ENCODE measurements at regions not wholly inside any gene's neighbourhood (a gene's known extent, or its start where the extent isn't known, plus 50 kb on each side); places are given as distances from the start of the nearest gene placed in this dataset.
A peak's percentile ranks its signal among the peaks of the same experiment; 100 is the strongest.

DNA sequence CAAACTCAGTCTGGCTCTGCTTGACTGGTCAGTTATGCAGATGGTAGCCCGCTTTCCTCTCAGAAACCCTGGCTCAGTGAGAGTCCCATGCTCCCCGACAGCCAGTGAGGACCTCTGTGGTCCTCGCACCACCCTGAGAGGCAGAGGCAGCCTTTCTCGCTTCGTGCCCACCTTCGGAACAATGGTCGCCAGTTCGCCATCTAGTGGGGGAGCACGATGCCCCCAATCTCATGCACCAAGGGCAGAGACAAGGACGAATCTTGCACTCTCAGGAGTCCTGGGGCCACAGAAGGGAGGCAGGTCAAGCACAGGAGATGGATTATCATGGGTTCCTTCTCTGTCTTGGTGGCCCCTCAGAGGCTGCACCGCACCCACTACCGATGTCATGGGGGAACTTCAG, 75.2 kb downstream of the RHCG start:
- DNase-seq: no peak

DNA sequence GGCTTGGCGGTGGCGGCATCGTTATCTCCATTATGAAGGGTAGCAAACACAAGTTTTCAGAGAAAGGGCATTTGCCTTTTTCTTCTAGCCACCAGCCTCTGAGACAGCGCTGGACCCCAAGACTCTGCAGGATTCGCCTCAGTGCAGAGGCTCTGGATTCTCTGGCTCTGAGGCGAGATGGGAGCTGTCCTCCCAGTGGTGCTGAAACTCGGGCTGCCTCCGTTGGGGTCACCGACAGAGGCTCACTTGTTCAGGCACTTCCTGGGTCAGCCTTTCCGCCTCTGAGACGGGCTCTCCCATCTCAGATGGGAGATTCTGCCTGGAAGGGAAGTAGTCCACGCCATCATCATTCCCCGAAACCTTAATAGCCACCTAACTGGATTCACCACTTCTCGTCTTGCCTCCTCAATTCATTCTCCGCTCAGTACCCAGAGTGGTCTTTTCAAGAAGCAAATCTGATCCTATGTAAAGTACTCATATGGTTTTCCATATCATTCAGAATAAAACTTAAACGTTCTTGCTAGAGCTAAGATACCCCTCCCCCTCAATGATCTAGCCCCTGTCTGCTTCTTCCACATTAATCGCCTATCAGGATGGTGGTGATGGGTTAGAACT, 76.9 kb downstream of the RHCG start:
- peak; percentile 16 for DNase-seq

DNA sequence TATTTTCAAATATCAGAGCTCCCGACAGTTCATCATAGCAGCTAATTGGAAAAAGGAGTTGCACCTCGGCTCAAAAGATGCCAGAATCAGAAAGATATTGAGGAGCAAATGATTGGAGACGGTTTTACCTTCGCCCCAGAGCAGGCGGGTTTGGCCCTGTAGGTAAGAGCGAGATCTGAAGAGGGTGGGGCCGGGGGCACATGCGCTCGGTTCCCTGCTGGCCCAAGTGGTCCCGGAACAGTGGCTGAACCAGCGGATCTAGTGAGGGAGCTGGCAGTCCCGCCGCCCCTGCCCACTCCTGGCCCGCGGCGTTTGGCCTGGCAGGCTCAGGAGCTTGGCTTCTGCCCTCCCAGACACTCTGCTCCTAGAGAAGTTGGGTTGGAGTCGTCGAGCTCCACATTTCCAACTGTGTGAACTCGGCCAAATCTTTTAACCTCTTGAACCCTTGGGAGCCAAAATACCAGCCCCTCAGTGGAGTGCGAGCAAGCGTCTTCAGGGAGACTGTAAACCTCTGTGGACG, 79.1 kb downstream of the RHCG start:
- no peak for DNase-seq

DNA sequence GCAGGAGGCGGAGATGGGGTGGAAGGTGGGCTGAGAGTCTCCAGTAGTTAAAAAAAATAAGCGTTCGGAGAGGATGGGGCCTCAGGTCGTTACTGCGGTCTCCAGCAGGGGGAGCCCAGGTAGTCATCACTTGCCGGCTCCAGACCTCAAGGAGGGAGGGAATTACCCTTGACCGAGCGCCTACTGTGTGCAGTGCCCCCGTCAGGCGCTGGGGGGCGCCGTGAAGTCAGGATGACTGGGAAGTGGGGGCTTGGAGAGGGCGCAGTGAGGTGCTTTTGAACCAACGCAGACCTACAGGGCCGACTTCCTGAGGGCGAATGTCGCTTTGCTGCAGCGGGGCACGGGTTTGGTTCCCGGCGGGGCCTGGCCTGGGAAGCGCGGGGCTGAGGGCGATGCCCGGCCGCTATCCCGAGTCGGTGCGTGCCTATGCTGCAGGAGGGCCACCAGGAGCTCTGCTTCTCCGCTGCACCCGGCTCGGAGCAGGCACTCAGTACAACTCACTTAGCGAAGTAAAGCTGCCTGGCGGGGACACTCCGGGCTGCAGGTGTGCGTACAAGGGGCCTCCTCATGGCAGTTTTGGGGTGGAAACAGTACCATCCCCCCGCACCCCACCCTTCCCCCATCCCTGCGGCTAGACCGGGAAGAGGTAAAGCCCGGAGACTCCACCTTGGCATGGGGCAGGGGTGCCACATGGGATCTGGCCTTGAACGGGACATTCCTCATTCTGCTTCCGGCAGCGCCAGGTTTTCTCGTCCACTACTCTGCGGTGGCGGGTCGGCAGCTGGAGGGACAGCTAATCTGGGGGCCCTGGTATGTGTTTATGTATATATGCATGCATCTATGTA, 79.8 kb downstream of the RHCG start:
- peak; percentile 34 for DNase-seq

DNA sequence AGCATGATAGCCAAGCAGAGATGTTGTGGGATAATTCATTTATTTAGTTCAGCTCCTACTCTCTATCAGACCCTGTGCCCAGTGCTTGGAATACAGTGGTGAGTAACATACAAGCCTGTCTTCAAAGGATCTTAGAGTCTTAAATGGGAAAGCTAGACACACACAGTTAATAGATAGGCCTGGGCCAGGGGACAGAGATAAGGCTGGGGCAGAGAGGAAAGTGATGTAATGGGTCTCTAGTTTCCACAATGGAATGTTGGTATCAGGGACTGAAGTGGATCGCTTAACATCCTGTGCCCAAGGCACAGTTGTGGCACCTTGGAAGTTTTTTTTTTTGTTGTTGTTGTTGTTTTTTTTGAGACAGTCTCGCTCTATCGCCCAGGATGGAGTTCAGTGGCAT, 79.9 kb upstream of the POLG start:
- DNase-seq: no peak

DNA sequence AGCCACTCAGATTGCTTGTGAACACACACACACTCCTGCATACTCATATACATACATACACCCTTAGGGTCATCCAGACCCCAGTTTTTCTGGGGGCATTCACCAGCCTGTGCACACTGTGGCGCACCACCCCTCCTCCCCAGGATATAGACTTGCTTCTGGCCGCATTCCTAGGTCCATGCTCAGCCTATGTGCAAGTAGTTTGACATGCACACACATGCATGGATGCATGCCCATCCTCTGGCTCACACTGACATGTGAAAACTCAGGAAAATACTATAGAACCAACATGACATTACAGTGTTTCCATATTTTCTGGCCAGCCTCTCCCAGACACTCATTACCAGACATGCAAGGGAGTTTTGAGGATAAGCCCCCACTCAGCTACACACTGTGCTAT, 79.3 kb upstream of the POLG start:
- no peak for DNase-seq

DNA sequence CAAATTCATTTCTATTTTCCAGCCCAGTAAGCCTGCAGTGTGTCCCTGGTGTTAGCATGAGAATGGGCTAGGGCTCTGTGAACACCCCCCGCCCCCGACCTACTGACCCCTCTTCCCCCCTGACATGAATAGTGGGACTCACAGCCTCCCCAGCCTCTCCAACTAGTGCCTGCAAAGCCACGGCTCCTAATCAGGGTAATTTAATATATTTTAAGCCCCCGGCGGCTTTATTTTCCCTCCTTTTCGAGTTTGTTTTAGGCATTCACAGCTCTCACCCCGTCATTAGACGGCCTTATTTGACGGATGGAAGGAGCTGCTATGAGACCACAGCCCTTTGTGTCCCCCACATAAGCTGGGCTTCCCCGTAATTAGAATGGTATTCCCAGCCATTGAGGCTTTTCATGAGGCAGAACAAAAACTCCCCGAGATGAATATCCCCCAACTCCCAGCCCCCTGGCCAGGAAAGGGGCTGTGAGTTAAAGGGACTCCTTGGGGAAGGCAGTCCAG, 78.3 kb upstream of the POLG start:
- DNase-seq: no peak

DNA sequence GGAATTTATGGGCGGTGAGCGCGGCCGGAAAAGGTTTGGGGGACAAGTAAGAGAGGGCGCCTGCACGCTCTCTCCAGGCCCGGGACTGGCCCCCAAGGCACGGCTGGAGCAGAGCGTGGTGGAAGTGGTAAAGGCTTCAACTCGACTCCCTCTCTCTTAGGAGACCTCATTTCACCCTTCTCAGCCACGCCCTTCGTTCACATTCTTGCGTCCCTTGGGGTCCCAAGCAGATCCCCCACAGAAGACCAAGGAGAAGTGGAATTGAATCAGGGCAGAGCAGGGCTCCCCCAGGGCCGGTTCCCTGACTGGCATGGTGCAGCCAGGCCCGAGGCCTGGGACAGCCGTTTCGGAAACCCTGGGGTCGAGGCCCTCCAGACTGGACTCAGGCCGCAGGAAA, 75.4 kb upstream of the POLG start:
- DNase-seq: no peak

DNA sequence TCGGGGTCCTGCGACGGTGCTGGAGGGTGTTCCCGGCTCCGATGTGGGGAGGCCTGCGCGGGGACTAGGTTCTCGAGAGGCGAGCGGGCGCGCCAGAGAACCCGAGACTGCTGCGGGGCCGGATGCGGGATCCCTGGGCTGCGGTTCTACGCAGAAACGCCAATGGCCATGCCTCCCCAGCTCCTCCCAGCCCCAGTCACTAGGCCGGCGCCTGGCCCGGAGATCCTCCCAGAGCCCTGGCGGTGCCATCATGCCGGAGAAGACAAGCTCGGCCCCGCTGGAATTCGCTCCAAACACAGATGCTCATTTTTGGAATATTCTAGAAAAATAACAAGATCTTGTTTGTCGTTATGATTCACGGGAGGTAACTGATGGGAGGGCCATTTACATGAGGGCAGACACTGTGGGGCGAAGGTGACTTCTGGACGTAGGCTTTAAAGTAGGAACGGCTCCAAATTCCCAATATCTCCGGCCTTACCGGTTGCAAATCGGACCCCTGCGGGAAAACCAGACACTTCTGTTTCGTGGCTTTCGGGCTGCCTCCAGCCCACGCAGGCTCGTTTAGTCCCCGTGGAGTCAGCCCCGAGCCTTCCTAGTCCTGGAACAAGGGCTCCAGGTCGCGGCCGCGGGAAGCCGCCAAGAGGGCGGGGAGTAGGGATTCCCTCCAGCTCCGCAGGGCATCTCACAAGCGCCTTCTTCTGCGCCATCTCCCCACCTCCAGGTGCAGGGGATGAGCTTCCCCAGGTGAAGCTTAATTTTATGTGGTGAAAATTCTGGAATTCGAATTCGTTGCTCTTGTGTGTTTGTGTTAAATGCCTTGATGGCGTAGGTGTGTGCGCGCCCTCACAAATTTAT, 74.8 kb upstream of the POLG start:
- no peak for DNase-seq

DNA sequence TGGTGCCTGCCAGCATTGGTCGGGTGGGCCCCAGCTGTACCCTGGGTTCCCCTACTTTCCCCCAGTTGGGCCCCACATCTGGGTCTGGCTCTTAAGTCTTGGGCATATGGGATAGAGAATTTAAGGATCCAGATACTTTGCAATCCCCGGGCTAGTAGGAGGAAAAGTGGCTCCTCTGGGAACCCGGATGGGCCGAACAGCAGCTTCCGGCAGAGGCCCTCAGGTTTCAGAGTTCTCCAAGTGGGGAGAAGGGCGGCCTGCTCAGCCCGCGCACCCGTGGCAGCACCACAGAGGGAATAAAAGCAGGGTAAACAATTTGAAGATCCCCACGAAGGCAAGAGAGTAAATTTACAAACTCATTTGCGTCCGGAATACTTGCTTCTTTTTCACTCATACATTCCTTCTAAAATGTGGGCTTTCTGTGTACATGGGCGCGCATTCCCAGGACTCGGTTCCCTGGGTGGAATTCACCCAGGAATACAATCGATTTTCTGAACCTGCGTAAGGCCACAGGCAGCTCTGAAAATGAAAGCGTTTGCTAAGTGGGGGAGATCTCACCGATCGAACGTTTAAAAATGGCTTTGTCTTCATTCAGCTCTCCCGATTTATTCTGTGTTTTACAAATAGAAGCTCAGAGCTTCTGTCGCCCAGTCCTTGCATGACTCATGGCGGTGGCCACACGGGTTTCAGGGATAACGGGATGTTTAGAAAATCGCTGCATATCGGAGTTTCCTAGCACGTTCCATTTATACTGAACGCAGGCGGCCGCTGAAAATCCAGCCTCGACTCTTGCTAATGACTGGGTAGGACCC, 74.0 kb upstream of the POLG start:
- DNase-seq: no peak

DNA sequence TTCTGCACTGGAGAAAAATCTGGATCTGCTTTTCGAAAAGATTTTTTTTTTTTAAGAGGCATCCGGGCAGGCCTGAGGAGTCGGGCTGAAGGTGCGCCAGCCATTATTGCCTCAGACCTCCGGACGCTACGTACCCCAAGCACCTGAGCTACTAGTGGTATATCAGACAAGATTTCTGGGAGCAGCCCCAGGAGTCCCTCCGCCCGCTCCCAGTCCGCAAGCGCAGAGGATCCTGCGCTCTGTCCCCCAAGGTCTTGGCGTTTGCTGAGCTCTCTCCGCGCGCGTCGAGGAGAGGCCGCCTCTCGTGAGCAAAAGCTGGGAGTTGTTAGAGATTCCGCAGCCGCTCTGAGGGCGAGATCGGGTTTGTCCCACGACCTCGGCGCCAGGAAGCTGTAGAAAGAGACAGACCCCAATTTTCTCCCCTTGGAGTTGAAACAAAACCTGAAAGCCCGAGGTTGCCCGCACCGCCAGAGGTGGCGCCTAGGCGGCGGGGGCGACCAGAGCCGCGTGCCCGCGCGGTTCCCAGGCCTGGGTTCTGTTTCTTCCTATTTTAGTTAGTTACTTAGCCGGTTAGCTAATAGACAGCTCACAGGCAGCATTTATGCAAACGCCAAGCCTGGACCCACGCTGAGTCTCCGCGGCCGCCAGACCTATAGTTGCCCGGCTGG, 72.5 kb upstream of the POLG start:
- no peak for DNase-seq

DNA sequence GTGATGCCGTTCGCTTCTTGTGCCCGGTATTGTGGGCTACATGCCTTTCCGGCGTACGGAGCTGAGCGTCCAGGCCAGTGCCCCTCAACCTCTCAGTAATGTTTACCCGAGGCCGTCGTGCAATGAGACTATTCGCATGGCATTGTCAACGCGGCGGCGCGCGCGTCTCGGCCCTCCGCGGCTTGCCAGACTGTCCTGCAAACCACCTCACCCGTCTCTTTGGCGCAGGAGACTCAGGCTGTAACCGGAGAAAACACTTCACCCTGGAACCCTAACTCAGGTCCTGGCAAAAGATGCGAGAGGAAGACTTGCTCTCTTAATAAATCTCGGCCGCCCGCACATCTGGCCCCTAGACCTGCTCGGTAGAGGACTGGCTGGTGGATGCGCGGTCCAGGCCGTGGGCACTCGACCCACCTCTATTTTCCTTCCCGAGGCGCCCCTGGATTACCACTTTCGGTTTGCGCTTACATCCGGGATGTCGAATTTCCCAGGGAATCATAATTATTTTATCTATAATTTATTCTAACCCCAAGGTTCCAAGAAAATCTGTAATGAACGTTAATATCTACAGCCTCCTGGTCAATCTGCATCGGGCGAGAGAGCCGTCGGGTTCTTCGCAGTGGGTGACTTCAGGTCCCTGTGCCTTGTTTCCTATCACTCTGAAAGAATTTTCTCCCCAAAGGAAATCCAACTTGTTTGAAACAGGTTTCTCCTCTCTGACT, 71.8 kb upstream of the POLG start:
- no peak for DNase-seq

DNA sequence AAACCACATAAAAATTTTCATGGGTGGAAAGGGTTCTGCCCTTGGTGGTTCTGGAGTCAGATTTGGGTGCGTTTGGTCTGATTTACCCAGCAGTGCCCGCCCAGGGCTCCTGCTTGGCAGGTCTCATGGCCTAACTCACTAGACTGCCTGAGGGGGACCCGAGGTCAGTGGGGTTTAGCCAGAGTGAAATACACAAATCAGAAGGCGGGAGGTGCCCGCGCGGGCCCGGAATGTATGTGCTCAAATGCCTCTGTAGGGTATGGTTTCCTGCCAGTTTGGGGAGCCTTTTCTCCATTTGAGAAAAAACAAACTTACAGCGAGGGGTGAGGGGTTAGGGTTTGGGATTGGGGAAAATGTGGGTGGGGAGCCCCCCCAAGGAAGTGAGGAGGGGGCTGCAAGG, 70.9 kb upstream of the POLG start:
- no peak for DNase-seq

DNA sequence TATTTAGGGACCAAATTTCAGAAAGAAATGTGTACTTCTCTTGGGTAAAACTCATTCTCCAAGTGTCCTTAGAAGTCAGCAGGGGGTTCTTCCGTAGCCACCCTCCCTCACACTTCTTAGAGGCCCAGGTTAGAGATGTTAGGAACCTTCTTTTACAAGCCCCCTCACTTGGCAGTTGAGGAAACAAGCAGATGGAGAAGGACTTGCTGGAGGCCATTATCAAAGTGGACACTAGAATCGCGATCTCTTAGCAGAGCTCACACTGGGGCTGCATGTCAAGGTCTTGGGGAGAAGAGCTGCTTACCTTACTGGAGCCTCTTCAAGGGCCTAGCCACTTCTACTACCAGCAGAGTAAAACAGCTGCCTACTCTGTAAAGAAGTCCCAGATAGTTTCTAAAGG, 69.4 kb upstream of the POLG start:
- no peak for DNase-seq

DNA sequence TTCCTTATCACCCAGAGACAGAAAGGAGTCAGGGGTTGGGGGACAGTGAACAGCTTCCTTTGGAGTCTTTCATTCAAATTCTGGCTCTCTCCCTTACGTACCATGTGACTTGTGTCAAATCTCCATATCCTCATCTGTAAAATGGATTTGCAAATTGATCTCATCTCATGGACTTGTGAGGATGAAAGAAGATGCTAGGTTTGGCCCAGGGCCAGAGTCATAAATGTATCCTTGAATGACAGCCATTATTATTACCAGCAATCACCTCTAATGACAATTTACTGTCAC, 67.8 kb upstream of the POLG start:
- no peak for DNase-seq

DNA sequence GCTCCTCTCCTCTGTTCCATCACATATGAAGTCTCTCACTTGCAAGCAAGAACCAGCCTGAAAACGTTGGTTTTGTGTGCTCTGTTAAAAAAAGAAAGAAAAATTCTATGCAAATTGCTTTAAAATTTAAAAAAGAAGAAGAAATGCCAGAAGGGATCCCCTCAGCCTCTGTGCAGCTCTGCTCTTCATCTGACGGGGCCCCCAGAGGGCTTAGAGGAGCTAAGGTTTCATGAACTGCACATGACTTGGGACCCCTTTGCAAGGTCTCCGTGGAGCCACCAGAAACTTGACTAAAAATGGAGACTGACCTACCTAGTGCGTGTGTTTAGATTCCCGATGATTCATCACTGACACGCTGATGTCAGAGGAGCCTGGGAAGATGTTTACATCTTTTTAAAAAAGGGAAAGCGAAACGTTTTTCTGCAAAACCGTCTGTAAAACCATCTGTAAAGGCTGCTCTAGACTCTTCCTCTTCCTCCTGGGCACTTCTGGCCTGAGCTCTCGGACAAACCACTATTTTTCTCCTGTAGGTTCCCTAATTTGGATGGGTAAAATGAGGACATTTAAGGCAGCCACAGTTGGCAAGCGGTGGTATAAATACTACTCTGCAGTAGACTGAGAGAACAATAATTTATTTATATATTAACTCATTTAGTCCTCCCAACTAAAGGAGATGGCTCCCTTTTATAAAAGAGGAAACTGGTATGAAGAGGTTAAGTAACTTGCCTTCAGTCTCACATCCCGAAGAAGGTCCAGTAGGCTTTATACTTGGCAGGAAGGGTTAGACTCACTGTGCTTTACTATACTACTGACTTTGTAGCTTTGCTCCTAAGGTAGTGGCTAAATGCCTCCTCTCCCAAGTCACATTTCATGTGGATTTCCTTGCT, 67.2 kb upstream of the POLG start:
- no peak for DNase-seq

DNA sequence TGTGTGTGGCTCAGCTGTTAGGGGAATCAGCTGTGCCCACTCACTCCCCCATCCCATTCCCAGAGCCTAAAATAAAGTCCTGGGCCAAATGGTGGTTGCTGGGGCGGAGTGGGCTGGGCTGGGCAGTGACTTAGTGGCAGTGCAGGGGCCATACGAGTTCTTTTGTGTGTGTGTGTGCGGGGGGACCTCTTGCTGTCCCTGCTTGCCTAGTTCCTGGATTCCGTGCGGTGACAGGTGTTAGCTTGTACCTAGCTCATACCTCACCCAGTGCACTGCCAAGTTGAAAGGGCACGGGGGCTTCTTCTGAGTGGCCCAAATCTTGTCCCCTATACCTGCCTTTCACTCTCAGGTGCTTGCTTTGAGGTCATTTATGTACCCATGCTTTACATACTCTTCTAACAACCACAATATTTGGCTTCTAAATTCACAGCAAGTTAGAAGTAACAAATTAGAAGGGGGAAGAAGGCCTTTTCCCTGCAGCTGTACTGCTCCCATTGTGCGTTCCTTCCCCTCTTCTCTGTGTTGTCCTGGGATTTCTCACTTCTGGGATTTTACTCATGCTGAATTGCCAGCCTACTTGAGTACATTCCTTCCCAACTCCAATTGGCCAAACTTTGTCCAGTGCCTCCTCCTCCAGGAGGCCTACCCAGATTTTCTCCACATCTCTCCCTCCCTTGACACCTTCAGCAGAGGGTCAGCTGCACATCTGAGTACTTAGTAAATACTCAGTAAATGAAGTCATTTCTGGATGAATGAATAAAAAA, 66.3 kb upstream of the POLG start:
- no peak for DNase-seq

DNA sequence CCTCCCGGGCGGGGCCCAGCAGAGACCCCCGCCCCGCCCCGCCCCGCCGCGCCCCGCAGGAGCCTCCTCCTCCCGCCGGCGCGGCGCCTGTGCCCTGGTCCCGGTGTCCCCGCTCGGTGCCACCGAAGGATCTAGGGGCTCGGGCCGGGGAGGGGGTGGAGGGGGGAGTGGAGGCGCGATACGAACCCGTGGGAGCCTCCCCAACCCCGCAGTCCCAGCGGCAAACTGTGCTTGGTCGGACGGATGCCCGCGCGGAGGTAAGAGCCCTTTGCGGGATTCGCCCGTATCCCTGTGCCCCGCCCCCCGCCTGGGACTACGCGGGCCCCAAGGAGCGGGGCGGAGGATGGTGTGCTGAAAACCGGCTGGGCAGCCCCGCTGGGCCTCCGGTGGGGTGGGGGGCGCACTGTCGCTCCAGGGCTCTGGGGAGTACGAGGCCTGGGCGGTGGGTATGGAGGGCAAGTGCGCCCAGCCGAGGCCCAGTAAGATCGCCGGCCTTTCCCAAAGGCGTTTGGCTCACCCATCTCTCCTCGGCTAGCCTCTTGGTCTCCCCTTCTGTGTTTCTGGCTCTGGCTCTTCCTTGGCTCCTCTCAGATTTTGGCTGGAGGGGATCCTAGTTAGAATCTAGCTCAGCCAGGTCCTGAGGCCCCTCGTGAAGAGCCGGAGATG, 65.6 kb upstream of the POLG start:
- no peak for DNase-seq
